Fibroblast of villous mesenchyme (primary cell): ENCODE measurements at regions not wholly inside any gene's neighbourhood (a gene's known extent, or its start where the extent isn't known, plus 50 kb on each side); places are given as distances from the start of the nearest gene placed in this dataset.

Source experiments
- DNase-seq: peaks from one replicate; pipeline ENCODE4 v3.0.0-alpha.2; 2010; ENCODE audit warnings: low read depth
- H3K4me3 ChIP-seq: 2 replicates; pipeline ENCODE4 v1.5.1; 2011; ENCODE audit warnings: low read depth, mild to moderate bottlenecking, low read length
- CTCF ChIP-seq: IDR thresholded peaks from 2 replicates; pipeline ENCODE4 v1.5.1; 2012; ENCODE audit warnings: low read depth, mild to moderate bottlenecking, low read length; ENCODE audit not compliant: insufficient read depth

GRCh38 chr10:28147706-28148105 is 148.8 kb upstream of the ODAD2 start:
- no peak for TF ChIP-seq CTCF
- no peak for DNase-seq
- H3K4me3 ChIP-seq = no peak overlapping the region

GRCh38 chr10:28139138-28139537 is 140.3 kb upstream of the ODAD2 start:
- no peak overlapping the region for H3K4me3 ChIP-seq
- DNase-seq = no peak
- TF ChIP-seq CTCF = no peak

GRCh38 chr10:28137907-28138880 is 139.3 kb upstream of the ODAD2 start:
- H3K4me3 ChIP-seq = no peak overlapping the region
- peak; percentile 63 for DNase-seq
- TF ChIP-seq CTCF = no peak

GRCh38 chr10:28135258-28135657 is 136.4 kb upstream of the ODAD2 start:
- DNase-seq = no peak
- no peak overlapping the region for H3K4me3 ChIP-seq
- TF ChIP-seq CTCF = peak; percentile 13

- no peak for TF ChIP-seq CTCF
- peak; percentile 20 for DNase-seq
- H3K4me3 ChIP-seq = no peak overlapping the region
These were observed 131.4 kb upstream of the ODAD2 start for GRCh38 chr10:28130267-28130666.

- no peak overlapping the region for H3K4me3 ChIP-seq
- no peak for DNase-seq
- no peak for TF ChIP-seq CTCF
These were observed 129.0 kb upstream of the ODAD2 start for GRCh38 chr10:28127881-28128280.
